ENCODE measurements at regions not wholly inside any gene's neighbourhood (a gene's known extent, or its start where the extent isn't known, plus 50 kb on each side); places are given as distances from the start of the nearest gene placed in this dataset.

- H3K27me3 ChIP-seq (ENCODE audit: control insufficient read depth, insufficient read depth, low read length): no peaks in the 10 kb centered on the region
- no peak for DNase-seq (ENCODE audit: low read depth)
- TF ChIP-seq, protein P1, sequence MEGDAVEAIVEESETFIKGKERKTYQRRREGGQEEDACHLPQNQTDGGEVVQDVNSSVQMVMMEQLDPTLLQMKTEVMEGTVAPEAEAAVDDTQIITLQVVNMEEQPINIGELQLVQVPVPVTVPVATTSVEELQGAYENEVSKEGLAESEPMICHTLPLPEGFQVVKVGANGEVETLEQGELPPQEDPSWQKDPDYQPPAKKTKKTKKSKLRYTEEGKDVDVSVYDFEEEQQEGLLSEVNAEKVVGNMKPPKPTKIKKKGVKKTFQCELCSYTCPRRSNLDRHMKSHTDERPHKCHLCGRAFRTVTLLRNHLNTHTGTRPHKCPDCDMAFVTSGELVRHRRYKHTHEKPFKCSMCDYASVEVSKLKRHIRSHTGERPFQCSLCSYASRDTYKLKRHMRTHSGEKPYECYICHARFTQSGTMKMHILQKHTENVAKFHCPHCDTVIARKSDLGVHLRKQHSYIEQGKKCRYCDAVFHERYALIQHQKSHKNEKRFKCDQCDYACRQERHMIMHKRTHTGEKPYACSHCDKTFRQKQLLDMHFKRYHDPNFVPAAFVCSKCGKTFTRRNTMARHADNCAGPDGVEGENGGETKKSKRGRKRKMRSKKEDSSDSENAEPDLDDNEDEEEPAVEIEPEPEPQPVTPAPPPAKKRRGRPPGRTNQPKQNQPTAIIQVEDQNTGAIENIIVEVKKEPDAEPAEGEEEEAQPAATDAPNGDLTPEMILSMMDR (IDR thresholded peaks at IDR 0.05; ENCODE audit: insufficient read depth, low read length, poor library complexity, severe bottlenecking): no peak
- no peak overlapping the region for H3K4me3 ChIP-seq (ENCODE audit: low read depth, low read length)
- H3K36me3 ChIP-seq (ENCODE audit: control insufficient read depth, insufficient read depth, low read length): no peaks in the 10 kb centered on the region
Observed at GRCh38 chr4:169912996-169913395, 113.2 kb downstream of the MFAP3L start.

GRCh38 chr4:169909897-169910296, 116.3 kb downstream of the MFAP3L start:
- TF ChIP-seq, protein P1 (IDR thresholded peaks at IDR 0.05; ENCODE audit: insufficient read depth, low read length, poor library complexity, severe bottlenecking): no peak
- no peak for DNase-seq (ENCODE audit: low read depth)
- H3K27me3 ChIP-seq (ENCODE audit: control insufficient read depth, insufficient read depth, low read length): no peaks in the 10 kb centered on the region
- H3K4me3 ChIP-seq (ENCODE audit: low read depth, low read length): no peak overlapping the region
- no peaks in the 10 kb centered on the region for H3K36me3 ChIP-seq (ENCODE audit: control insufficient read depth, insufficient read depth, low read length)

DNA sequence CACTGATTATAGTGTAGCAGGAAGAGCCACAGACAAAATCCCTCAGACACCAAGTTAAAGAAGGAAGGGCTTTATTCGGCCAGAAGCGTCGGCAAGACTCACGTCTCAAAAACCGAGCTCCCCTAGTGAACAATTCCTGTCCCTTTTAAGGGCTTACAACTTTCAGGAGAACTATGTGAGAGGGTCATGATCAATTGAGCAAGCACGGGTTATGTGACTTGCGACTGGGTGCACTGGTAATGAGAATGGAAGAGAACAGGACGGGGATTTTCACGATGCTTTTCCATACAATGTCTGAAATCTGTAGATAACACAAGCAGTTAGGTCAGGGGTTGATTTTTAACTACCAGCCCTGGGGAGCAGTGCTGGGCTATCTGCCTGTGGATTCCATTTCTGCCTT, 116.7 kb downstream of the MFAP3L start:
- Histone ChIP-seq H3K27me3 (ENCODE audit: control insufficient read depth, insufficient read depth, low read length) (no peaks in the 10 kb centered on the region), H3K4me3 (ENCODE audit: low read depth, low read length) (no peak overlapping the region), H3K36me3 (ENCODE audit: control insufficient read depth, insufficient read depth, low read length) (no peaks in the 10 kb centered on the region)
- no peak for DNase-seq (ENCODE audit: low read depth)
- TF ChIP-seq, protein P1 (IDR thresholded peaks at IDR 0.05; ENCODE audit: insufficient read depth, low read length, poor library complexity, severe bottlenecking): no peak

GRCh38 chr4:169907705-169908104, 118.5 kb downstream of the MFAP3L start:
- H3K4me3 ChIP-seq (ENCODE audit: low read depth, low read length): no peak overlapping the region
- TF ChIP-seq, protein P1 (IDR thresholded peaks at IDR 0.05; ENCODE audit: insufficient read depth, low read length, poor library complexity, severe bottlenecking): no peak
- H3K36me3 ChIP-seq (ENCODE audit: control insufficient read depth, insufficient read depth, low read length): no peaks in the 10 kb centered on the region
- no peak for DNase-seq (ENCODE audit: low read depth)
- H3K27me3 ChIP-seq (ENCODE audit: control insufficient read depth, insufficient read depth, low read length): no peaks in the 10 kb centered on the region

GRCh38 chr4:169906821-169907220, 119.4 kb downstream of the MFAP3L start:
- TF ChIP-seq, protein P1 (IDR thresholded peaks at IDR 0.05; ENCODE audit: insufficient read depth, low read length, poor library complexity, severe bottlenecking): no peak
- H3K36me3 ChIP-seq (ENCODE audit: control insufficient read depth, insufficient read depth, low read length): no peaks in the 10 kb centered on the region
- no peak for DNase-seq (ENCODE audit: low read depth)
- no peaks in the 10 kb centered on the region for H3K27me3 ChIP-seq (ENCODE audit: control insufficient read depth, insufficient read depth, low read length)
- H3K4me3 ChIP-seq (ENCODE audit: low read depth, low read length): no peak overlapping the region

DNA sequence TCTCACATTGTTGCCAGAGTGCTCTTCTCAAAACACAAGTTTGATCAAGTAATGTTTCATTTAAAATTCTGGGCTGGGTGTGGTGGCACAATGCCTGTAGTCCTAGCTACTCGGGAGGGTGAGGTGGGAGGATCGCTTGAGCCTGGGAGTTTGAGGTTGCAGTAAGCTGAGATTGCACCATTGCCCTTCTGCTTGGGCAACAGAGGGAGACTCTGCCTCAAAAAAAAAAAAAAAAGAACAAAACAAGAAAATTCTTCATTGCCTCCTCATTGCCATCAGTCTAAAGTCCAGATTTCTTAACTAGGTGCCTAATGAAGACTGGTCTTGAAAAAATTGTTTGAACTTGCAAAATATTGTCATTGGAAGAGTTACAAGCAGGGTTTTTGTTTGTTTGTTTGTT, 120.1 kb downstream of the MFAP3L start:
- no peak overlapping the region for H3K4me3 ChIP-seq (ENCODE audit: low read depth, low read length)
- TF ChIP-seq, protein P1 (IDR thresholded peaks at IDR 0.05; ENCODE audit: insufficient read depth, low read length, poor library complexity, severe bottlenecking): no peak
- H3K36me3 ChIP-seq (ENCODE audit: control insufficient read depth, insufficient read depth, low read length): no peaks in the 10 kb centered on the region
- DNase-seq (ENCODE audit: low read depth): no peak
- H3K27me3 ChIP-seq (ENCODE audit: control insufficient read depth, insufficient read depth, low read length): no peaks in the 10 kb centered on the region
